ENCODE measurements at regions not wholly inside any gene's neighbourhood (a gene's known extent, or its start where the extent isn't known, plus 50 kb on each side); places are given as distances from the start of the nearest gene placed in this dataset.

- no peak overlapping the region for H3K4me3 Mint-ChIP-seq
- Histone ChIP-seq H3K9me2 (ENCODE audit: insufficient read depth) (no peaks in the 10 kb centered on the region), H3F3A (replicated peaks; ENCODE audit: low read depth) (no peaks in the 10 kb centered on the region), H2AFZ (no peak overlapping the region), H3K27ac (ENCODE audit: low read depth) (no peak overlapping the region), H3K27me3 (ENCODE audit: insufficient read depth) (no peaks in the 10 kb centered on the region), H3K36me3 (ENCODE audit: insufficient read depth) (no peaks in the 10 kb centered on the region), H3K4me1 (ENCODE audit: insufficient read depth) (no peaks in the 10 kb centered on the region; the same call in 1 of the 2 replicates), H3K4me2 (no peak overlapping the region), H4K20me1 (replicated peaks; ENCODE audit: insufficient read depth) (no peaks in the 10 kb centered on the region), H3K4me3 (no peak overlapping the region), H3K79me2 (replicated peaks; ENCODE audit: insufficient read depth) (no peaks in the 10 kb centered on the region)
- no peaks in the 10 kb centered on the region for H3K27me3 Mint-ChIP-seq (ENCODE audit: insufficient read depth, low read depth, poor library complexity)
- DNase-seq (ENCODE audit: low spot score) = peak; percentile 31
- H3K9me3 Mint-ChIP-seq = no peaks in the 10 kb centered on the region
- H3K36me3 Mint-ChIP-seq (ENCODE audit: low read depth) = no peaks in the 10 kb centered on the region
- TF ChIP-seq EZH2 (IDR thresholded peaks at IDR 0.05; ENCODE audit: low read depth, unreplicated experiment) (no peak), ETS1 (IDR thresholded peaks at IDR 0.05) (no peak), ZNF331 (CRISPR knock-in tag; IDR thresholded peaks at IDR 0.05; ENCODE audit: low read depth) (no peak), CREB1 (CRISPR knock-in tag; IDR thresholded peaks at IDR 0.05; ENCODE audit: low read depth) (no peak), ZNF462 (CRISPR knock-in tag; IDR thresholded peaks at IDR 0.05) (no peak), POLR2AphosphoS5 (IDR thresholded peaks at IDR 0.05; ENCODE audit: low read depth) (no peak), REST (IDR thresholded peaks at IDR 0.05; ENCODE audit: unreplicated experiment) (no peak), JUNB (IDR thresholded peaks at IDR 0.05; ENCODE audit: unreplicated experiment) (no peak), NANOG (IDR thresholded peaks at IDR 0.05; ENCODE audit: borderline replicate concordance) (no peak), EZH2phosphoT487 (IDR thresholded peaks at IDR 0.05; ENCODE audit: unreplicated experiment) (no peak), STAT1 (IDR thresholded peaks at IDR 0.05; ENCODE audit: unreplicated experiment) (no peak), CTCF (conservative IDR thresholded peaks at IDR 0.05; ENCODE audit: low read depth in 2 of 2) (no peak)
- no peaks in the 10 kb centered on the region for H3K4me1 Mint-ChIP-seq
- ATAC-seq = peak; percentile 77
- H3K27ac Mint-ChIP-seq = no peak overlapping the region
Observed at GRCh38 chr11:115848080-115848479, 343.9 kb upstream of the CADM1 start.
